RWPE1 (cell line): ENCODE measurements at regions not wholly inside any gene's neighbourhood (a gene's known extent, or its start where the extent isn't known, plus 50 kb on each side); places are given as distances from the start of the nearest gene placed in this dataset.

Source experiments
- CTCF ChIA-PET: fragments of 350-600 bp; sonication (Branson Sonifier 250); formaldehyde crosslinking; extraction: SDS; loops from one replicate; lab custom pipeline; 2021; lab: Yijun Ruan, JAX
- POLR2A ChIA-PET: fragments of 400-600 bp; formaldehyde crosslinking; extraction: SDS; loops from one replicate; lab custom pipeline; 2020; ENCODE audit warnings: antibody characterized with exemption; ENCODE audit not compliant: low non-redundant PET; lab: Yijun Ruan, JAX
- DNase-seq: peaks from one replicate; pipeline ENCODE4 v3.0.0; 2012; ENCODE audit warnings: low spot score
- H3K27ac ChIP-seq: fragments of 450-650 bp; 2 replicates; pipeline ENCODE4 v1.5.1; 2017
- TF ChIP-seq, protein P1 (sequence below): fragments of 450-650 bp; conservative IDR thresholded peaks from 2 replicates; pipeline ENCODE4 v1.5.1; 2017; ENCODE audit warnings: low read depth, mild to moderate bottlenecking

DNA sequence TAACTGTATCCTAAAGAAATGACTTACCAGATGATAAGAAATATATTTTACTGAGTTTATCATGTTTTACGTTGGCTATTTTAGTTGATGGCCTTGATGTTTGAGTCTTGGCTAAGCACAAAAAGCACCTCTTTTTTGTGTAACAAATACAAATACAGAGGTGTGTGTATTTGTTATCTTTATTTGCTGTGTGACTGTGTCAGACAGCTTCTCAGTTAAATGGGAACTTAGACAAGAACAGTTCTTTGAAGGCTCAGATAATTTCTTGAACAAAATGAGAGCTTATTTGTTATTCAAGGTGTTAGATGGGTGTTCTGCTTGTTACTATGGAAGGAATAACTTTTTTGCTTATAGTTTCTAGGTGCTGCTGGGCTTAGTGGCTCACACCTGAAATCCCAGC is 95.4 kb downstream of the RPS12 start:
- POLR2A ChIA-PET = no interaction called here
- TF ChIP-seq, protein P1, sequence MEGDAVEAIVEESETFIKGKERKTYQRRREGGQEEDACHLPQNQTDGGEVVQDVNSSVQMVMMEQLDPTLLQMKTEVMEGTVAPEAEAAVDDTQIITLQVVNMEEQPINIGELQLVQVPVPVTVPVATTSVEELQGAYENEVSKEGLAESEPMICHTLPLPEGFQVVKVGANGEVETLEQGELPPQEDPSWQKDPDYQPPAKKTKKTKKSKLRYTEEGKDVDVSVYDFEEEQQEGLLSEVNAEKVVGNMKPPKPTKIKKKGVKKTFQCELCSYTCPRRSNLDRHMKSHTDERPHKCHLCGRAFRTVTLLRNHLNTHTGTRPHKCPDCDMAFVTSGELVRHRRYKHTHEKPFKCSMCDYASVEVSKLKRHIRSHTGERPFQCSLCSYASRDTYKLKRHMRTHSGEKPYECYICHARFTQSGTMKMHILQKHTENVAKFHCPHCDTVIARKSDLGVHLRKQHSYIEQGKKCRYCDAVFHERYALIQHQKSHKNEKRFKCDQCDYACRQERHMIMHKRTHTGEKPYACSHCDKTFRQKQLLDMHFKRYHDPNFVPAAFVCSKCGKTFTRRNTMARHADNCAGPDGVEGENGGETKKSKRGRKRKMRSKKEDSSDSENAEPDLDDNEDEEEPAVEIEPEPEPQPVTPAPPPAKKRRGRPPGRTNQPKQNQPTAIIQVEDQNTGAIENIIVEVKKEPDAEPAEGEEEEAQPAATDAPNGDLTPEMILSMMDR = no peak
- DNase-seq = no peak
- CTCF ChIA-PET = no interaction called here
- no peak overlapping the region for H3K27ac ChIP-seq

GRCh38 chr6:132910759-132911158 is 96.4 kb downstream of the RPS12 start:
- H3K27ac ChIP-seq = no peak overlapping the region
- no peak for DNase-seq
- CTCF ChIA-PET = no interaction called here
- POLR2A ChIA-PET = no interaction called here
- TF ChIP-seq, protein P1 = no peak

DNA sequence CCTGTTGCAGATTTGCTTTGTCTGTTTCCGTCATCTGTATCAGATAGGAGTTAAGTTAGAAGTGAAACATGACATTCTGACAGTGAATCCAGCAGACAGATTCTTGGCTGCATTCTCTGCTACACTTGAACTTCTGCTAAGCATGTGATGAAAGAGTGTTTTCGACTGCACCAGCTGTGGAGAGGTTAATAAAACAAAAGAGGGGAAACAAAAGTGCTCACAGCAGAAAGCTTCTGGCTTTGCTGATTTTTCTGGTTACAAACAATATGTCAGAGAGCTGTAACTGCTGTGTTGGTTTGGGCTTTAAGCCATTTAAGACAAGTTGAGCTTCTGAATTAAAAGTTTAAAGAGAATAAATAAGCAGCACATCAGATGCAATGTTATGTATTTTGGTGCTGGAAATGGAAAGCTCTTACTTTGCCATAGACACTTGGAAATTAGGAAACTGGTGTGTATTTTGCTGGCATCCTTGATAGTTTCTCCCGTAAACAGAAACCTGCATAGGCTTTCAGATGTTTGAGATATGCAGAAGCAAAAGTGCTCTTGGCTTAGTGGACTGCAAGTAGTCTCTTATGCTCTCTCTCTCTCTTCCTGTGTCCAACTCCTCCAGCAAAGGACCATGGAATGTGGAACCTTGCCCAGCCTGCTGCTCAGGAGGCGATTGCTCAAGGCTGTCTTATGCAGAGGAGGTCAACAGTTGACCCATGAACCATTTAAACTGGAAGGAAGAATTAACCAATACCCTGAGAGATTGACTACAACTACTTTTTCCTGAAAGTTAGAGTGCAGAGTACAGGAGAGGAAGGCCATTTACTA is 104.9 kb downstream of the RPS12 start:
- TF ChIP-seq, protein P1 = no peak
- CTCF ChIA-PET = no interaction called here
- POLR2A ChIA-PET = no interaction called here
- no peak overlapping the region for H3K27ac ChIP-seq
- peak; percentile 7 for DNase-seq

- POLR2A ChIA-PET = no interaction called here
- CTCF ChIA-PET = no interaction called here
- DNase-seq = no peak
- no peak overlapping the region for H3K27ac ChIP-seq
- TF ChIP-seq, protein P1 = no peak
Measured at GRCh38 chr6:132927713-132928112, 113.3 kb downstream of the RPS12 start.

GRCh38 chr6:132929141-132929540 is 114.8 kb downstream of the RPS12 start:
- no peak for DNase-seq
- no peak overlapping the region for H3K27ac ChIP-seq
- CTCF ChIA-PET = no interaction called here
- POLR2A ChIA-PET = no interaction called here
- TF ChIP-seq, protein P1 = no peak

DNA sequence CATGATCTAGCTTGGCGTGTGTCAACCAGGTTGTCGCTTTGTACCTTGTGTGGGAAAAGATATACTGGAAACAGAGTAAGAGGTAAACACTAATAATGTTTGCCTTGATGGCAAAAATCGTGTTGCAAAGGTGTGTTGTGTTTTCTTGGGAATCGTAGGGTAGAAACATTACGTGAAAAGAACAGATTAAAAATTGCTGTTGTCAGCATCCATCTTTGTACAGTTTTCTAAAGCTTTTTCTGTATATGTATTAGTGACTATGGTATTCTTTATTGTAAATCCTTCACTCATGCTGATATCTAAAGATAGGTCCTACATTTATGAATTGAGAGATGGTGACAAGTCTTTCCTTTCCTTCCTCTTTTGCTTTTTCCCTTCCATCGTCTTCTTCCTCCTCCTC is 116.9 kb downstream of the RPS12 start:
- ChIA-PET CTCF (interaction anchor here (0.7 kb wide), 1 partner anchor 133 kb away, joined by 5 read pairs; no protein-coding TSS in a partner anchor), POLR2A (no interaction called here)
- DNase-seq = no peak
- H3K27ac ChIP-seq = no peak overlapping the region
- TF ChIP-seq, protein P1 = no peak
